ENCODE measurements at regions not wholly inside any gene's neighbourhood (a gene's known extent, or its start where the extent isn't known, plus 50 kb on each side); places are given as distances from the start of the nearest gene placed in this dataset.
"Not testable (repeated sequence)": the region's sequence is repeated elsewhere in the genome, so short reads cannot be mapped to it uniquely, and the experiment has no call there.

- no peak overlapping the region for H3K4me2 ChIP-seq
- H3K4me3 ChIP-seq: no peak overlapping the region
- TF ChIP-seq Cebpa-rat (IDR thresholded peaks at IDR 0.05): no peak
- no peak overlapping the region for H3K9ac ChIP-seq
- H3K27me3 ChIP-seq: no peaks in the 10 kb centered on the region
- no peaks in the 10 kb centered on the region for H3K36me3 ChIP-seq
- H3K4me1 ChIP-seq: no peaks in the 10 kb centered on the region
- H4K20me1 ChIP-seq: no peaks in the 10 kb centered on the region
- H3K27ac ChIP-seq: no peak overlapping the region
- no peaks in the 10 kb centered on the region for H3K9me3 ChIP-seq
Observed at GRCh38 chr11:33949252-33949913, 57.5 kb upstream of the LMO2 start.

DNA sequence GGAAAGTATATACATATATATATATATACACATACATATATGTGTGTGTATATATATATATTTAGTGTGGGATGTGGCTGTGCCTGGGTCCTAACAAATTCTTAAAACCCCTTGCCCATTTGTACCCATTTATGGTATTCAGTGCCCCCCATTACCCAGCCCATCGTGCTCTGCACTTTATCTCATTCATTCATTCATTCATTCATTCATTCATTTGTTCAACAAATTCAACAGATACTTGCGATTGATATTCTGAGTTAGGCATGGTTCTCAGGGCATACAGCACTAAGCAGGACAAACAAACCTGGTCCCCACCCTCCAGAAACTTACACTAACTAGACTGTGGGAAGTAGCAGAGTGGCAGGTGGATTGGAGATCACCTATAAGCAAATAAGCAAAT, 56.6 kb upstream of the LMO2 start:
- H3K4me3 ChIP-seq: no peak overlapping the region
- H3K4me1 ChIP-seq: no peaks in the 10 kb centered on the region
- no peak overlapping the region for H3K9ac ChIP-seq
- no peaks in the 10 kb centered on the region for H3K27me3 ChIP-seq
- H4K20me1 ChIP-seq: no peaks in the 10 kb centered on the region
- TF ChIP-seq Cebpa-rat (IDR thresholded peaks at IDR 0.05): no peak
- no peaks in the 10 kb centered on the region for H3K9me3 ChIP-seq
- H3K27ac ChIP-seq: no peak overlapping the region
- H3K4me2 ChIP-seq: no peak overlapping the region
- no peaks in the 10 kb centered on the region for H3K36me3 ChIP-seq

- H3K27ac ChIP-seq, H3K4me1 ChIP-seq, H3K4me3 ChIP-seq, H3K36me3 ChIP-seq, H3K9me3 ChIP-seq, H3K4me2 ChIP-seq, H3K9ac ChIP-seq, H4K20me1 ChIP-seq, H3K27me3 ChIP-seq: not testable (repeated sequence)
Observed at GRCh38 chr11:33947918-33948317, 56.0 kb upstream of the LMO2 start.

GRCh38 chr11:33946930-33947329, 55.1 kb upstream of the LMO2 start:
- no peaks in the 10 kb centered on the region for H3K9me3 ChIP-seq
- H3K9ac ChIP-seq: no peak overlapping the region
- no peaks in the 10 kb centered on the region for H3K4me1 ChIP-seq
- no peaks in the 10 kb centered on the region for H3K27me3 ChIP-seq
- H3K36me3 ChIP-seq: no peaks in the 10 kb centered on the region
- H3K4me2 ChIP-seq: no peak overlapping the region
- no peaks in the 10 kb centered on the region for H4K20me1 ChIP-seq
- H3K27ac ChIP-seq: no peak overlapping the region
- no peak overlapping the region for H3K4me3 ChIP-seq
- TF ChIP-seq Cebpa-rat (IDR thresholded peaks at IDR 0.05): no peak

DNA sequence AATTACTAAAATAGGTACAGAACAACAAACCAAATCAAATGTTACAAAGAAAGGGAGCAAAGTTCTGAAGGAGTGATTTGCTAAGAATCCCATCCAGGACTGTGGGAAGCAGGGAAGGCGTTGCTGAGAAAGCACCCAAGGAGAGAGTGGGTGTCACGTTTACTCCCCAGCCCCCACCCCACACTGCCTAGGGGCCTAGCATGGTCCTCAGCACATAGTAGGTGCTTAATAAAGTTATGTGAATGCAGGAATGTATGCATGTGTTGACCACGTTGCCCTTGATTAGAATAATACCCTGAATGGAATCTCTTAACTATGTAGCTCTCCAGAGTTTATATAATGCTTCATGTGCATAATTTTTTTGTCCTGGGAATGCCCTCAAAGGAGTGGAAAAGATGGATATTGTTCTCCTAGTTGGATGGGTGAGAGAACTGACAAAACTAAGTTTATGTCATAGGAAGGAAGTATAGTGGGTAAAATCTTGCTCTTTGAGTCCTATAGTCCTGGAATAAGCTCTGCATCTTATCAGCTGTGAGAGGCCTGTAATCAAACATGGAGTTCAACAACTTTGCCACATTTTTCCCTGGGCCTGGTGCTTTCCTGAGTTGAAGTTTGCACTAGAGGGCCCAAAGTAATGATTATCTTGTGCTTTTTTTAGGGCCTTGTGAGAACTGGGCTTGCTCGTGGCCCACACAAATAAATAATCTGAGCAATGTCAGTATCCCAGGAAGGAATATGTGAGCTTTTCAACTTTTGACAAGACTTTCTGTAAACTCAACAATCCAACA, 53.8 kb upstream of the LMO2 start:
- Histone ChIP-seq H3K9ac (no peak overlapping the region), H3K9me3 (no peaks in the 10 kb centered on the region), H3K27ac (no peak overlapping the region), H3K4me1 (peaks cover 8% of the 10 kb centered on the region), H3K27me3 (no peaks in the 10 kb centered on the region), H3K4me2 (no peak overlapping the region), H4K20me1 (no peaks in the 10 kb centered on the region), H3K36me3 (no peaks in the 10 kb centered on the region), H3K4me3 (no peak overlapping the region)
- TF ChIP-seq Cebpa-rat (IDR thresholded peaks at IDR 0.05): no peak

GRCh38 chr11:33944693-33945424, 53.0 kb upstream of the LMO2 start:
- no peak for TF ChIP-seq Cebpa-rat (IDR thresholded peaks at IDR 0.05)
- no peak overlapping the region for H3K4me3 ChIP-seq
- no peak overlapping the region for H3K4me2 ChIP-seq

DNA sequence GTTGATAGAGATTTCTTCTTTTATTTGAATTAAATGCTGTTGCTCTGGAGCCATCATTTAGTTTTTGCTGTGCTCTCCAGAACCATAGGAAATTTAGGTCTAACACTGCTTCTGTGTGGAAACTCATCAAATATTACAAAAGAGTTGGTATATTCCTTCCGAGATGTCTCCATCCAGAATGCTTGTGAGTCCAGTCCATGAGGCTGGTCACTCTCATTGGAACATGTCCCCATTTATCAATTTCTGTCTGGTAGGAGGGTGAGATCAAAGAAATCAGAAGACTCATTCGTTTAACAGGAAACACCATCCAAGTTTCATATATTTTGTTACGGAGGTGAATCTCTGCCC, 52.4 kb upstream of the LMO2 start:
- Histone ChIP-seq H3K27me3 (no peaks in the 10 kb centered on the region), H3K27ac (no peak overlapping the region), H4K20me1 (no peaks in the 10 kb centered on the region), H3K4me2 (no peak overlapping the region), H3K9me3 (no peaks in the 10 kb centered on the region), H3K36me3 (no peaks in the 10 kb centered on the region), H3K4me3 (no peak overlapping the region), H3K4me1 (peaks cover 8% of the 10 kb centered on the region), H3K9ac (no peak overlapping the region)
- TF ChIP-seq Cebpa-rat (IDR thresholded peaks at IDR 0.05): no peak

More at GRCh38 chr11:33944693-33945424, 53.0 kb upstream of the LMO2 start:
- Histone ChIP-seq H3K27ac (no peak overlapping the region), H3K36me3 (no peaks in the 10 kb centered on the region), H3K9ac (no peak overlapping the region), H3K9me3 (no peaks in the 10 kb centered on the region), H4K20me1 (no peaks in the 10 kb centered on the region), H3K4me1 (peaks cover 8% of the 10 kb centered on the region), H3K27me3 (no peaks in the 10 kb centered on the region)

- Histone ChIP-seq H3K27ac (no peak overlapping the region), H3K27me3 (no peaks in the 10 kb centered on the region), H3K4me1 (peaks cover 8% of the 10 kb centered on the region), H4K20me1 (no peaks in the 10 kb centered on the region), H3K9ac (no peak overlapping the region), H3K4me3 (no peak overlapping the region), H3K9me3 (no peaks in the 10 kb centered on the region), H3K36me3 (no peaks in the 10 kb centered on the region), H3K4me2 (no peak overlapping the region)
- TF ChIP-seq Cebpa-rat (IDR thresholded peaks at IDR 0.05): no peak
Observed at GRCh38 chr11:33942954-33943353, 51.1 kb upstream of the LMO2 start.

GRCh38 chr11:33941637-33942160, 49.8 kb upstream of the LMO2 start:
- peaks cover 18% of the 10 kb centered on the region for H3K4me1 ChIP-seq
- H3K9me3 ChIP-seq: no peaks in the 10 kb centered on the region
- no peaks in the 10 kb centered on the region for H4K20me1 ChIP-seq
- H3K27me3 ChIP-seq: no peaks in the 10 kb centered on the region
- no peak overlapping the region for H3K9ac ChIP-seq
- H3K27ac ChIP-seq: no peak overlapping the region
- no peak for TF ChIP-seq Cebpa-rat (IDR thresholded peaks at IDR 0.05)
- H3K4me2 ChIP-seq: peak overlapping the region; percentile 15; the same call in 1 of the 2 replicates
- H3K36me3 ChIP-seq: no peaks in the 10 kb centered on the region
- H3K4me3 ChIP-seq: no peak overlapping the region

Data from BLaER1 (cell line).